SK-N-SH (cell line): ENCODE measurements at regions not wholly inside any gene's neighbourhood (a gene's known extent, or its start where the extent isn't known, plus 50 kb on each side); places are given as distances from the start of the nearest gene placed in this dataset.

Experiments
- CTCF ChIA-PET: fragments of 300-600, 350-600 bp; formaldehyde crosslinking; extraction: SDS; loops from one replicate; lab custom pipeline; 2021; lab: Yijun Ruan, JAX
- POLR2A ChIA-PET: fragments of 350-600 bp; sonication (Branson Sonifier 250); formaldehyde crosslinking; extraction: SDS; loops from one replicate; lab custom pipeline; 2020; ENCODE audit warnings: antibody characterized with exemption, inconsistent platforms; lab: Yijun Ruan, JAX
- DNase-seq: peaks from one replicate; pipeline ENCODE4 v3.0.0; 2012
- H2AFZ ChIP-seq: fragments of 200-600 bp; sonication (generic); 2 replicates; pipeline ENCODE4 v1.8.1; 2016; ENCODE audit warnings: antibody characterized with exemption, mild to moderate bottlenecking, low read depth
- H3F3A ChIP-seq: fragments of 200-600 bp; sonication (generic); replicated peaks from 2 replicates; pipeline ENCODE3; 2016; ENCODE audit warnings: antibody characterized with exemption, mild to moderate bottlenecking; ENCODE audit not compliant: insufficient read depth
- H3K27ac ChIP-seq, 2 experiments: fragments of 200-500 bp in 1 of 2; fragments of 200-600 bp in 1 of 2; sonication (Bioruptor generic) in 1 of 2; sonication (generic), shearing (Covaris generic) in 1 of 2; 2 replicates each; pipeline versions ENCODE4 v1.5.1 to v1.6.1; 2014 to 2016; ENCODE audit warnings: low read depth in 2 of 2, inconsistent platforms in 1 of 2, low read length in 1 of 2, mild to moderate bottlenecking in 1 of 2, mixed read lengths in 1 of 2
- H3K27me3 ChIP-seq: fragments of 200-600 bp; sonication (generic), shearing (Covaris generic); 2 replicates; pipeline ENCODE4 v1.6.1; 2016; ENCODE audit warnings: mixed run types; ENCODE audit not compliant: insufficient read depth
- H3K36me3 ChIP-seq, 2 experiments: fragments of 200-500 bp in 1 of 2; fragments of 200-600 bp in 1 of 2; sonication (Bioruptor generic) in 1 of 2; sonication (generic) in 1 of 2; replicated peaks in 1 of 2; 2 replicates each; pipeline versions ENCODE3 to v1.5.1; 2014 to 2016; ENCODE audit warnings: low read length in 1 of 2, mild to moderate bottlenecking in 1 of 2; ENCODE audit not compliant: insufficient read depth in 2 of 2, control insufficient read depth in 1 of 2
- H3K4me1 ChIP-seq, 2 experiments: fragments of 200-500 bp in 1 of 2; fragments of 200-600 bp in 1 of 2; sonication (Bioruptor generic) in 1 of 2; sonication (generic), shearing (Covaris generic) in 1 of 2; 2 replicates each; pipeline versions ENCODE4 v1.5.1 to v1.6.1; 2014 to 2016; ENCODE audit warnings: low read depth in 1 of 2, low read length in 1 of 2, mixed run types in 1 of 2; ENCODE audit not compliant: insufficient read depth in 2 of 2, control insufficient read depth in 1 of 2
- H3K4me2 ChIP-seq: fragments of 200-600 bp; sonication (generic), shearing (Covaris generic); 2 replicates; pipeline ENCODE4 v1.6.1; 2017; ENCODE audit warnings: mixed run types
- H3K4me3 ChIP-seq, 2 experiments: fragments of 200-500 bp in 1 of 2; fragments of 200-600 bp in 1 of 2; sonication (Bioruptor generic) in 1 of 2; sonication (generic), shearing (Covaris generic) in 1 of 2; 2 replicates each; pipeline versions ENCODE4 v1.5.1 to v1.8.1; 2014 to 2016; ENCODE audit warnings: low read depth in 2 of 2, inconsistent platforms in 1 of 2, low read length in 1 of 2, mild to moderate bottlenecking in 1 of 2, mixed read lengths in 1 of 2, moderate library complexity in 1 of 2
- H3K79me2 ChIP-seq: fragments of 200-600 bp; sonication (generic); 2 replicates; pipeline ENCODE4 v1.8.1; 2017; ENCODE audit warnings: mild to moderate bottlenecking; ENCODE audit not compliant: insufficient read depth
- H3K9ac ChIP-seq: fragments of 200-600 bp; sonication (generic); 2 replicates; pipeline ENCODE4 v1.6.1; 2017; ENCODE audit warnings: mixed run types
- H3K9me2 ChIP-seq: fragments of 200-600 bp; sonication (generic); 2 replicates; pipeline ENCODE4 v1.6.1; 2017; ENCODE audit warnings: mixed run types
- H3K9me3 ChIP-seq: fragments of 200-600 bp; sonication (generic); 2 replicates; pipeline ENCODE4 v1.6.1; 2017; ENCODE audit warnings: mixed run types, mild to moderate bottlenecking, moderate library complexity
- H4K20me1 ChIP-seq: fragments of 200-600 bp; sonication (generic); 2 replicates; pipeline ENCODE4 v1.6.1; 2017; ENCODE audit warnings: mild to moderate bottlenecking, mixed run types; ENCODE audit not compliant: insufficient read depth
- CHD2 ChIP-seq: fragments of 150-350 bp; IDR thresholded peaks from 2 replicates; pipeline ENCODE4 v1.6.1; 2018; ENCODE audit warnings: low read length; ENCODE audit not compliant: partially characterized antibody
- FOSL2 ChIP-seq: IDR thresholded peaks from 2 replicates; pipeline ENCODE4 v1.4.0; 2012; ENCODE audit warnings: low read depth, mild to moderate bottlenecking, moderate library complexity, borderline replicate concordance
- FOXJ3 ChIP-seq: sonication (generic); formaldehyde crosslinking; IDR thresholded peaks from 2 replicates; pipeline ENCODE4 v1.5.1; 2020; ENCODE audit warnings: mild to moderate bottlenecking, missing genetic modification reagents
- GABPA ChIP-seq: IDR thresholded peaks from 2 replicates; pipeline ENCODE4 v1.4.0; 2012; ENCODE audit warnings: low read depth, mild to moderate bottlenecking
- GATA2 ChIP-seq: sonication (generic); formaldehyde crosslinking; IDR thresholded peaks from 2 replicates; pipeline ENCODE4 v1.5.0; 2020; ENCODE audit warnings: mild to moderate bottlenecking, missing genetic modification reagents
- MEF2A ChIP-seq: IDR thresholded peaks from 2 replicates; pipeline ENCODE4 v1.4.0; 2012; ENCODE audit warnings: low read depth, borderline replicate concordance
- RAD21 ChIP-seq: IDR thresholded peaks from 2 replicates; pipeline ENCODE4 v1.6.1; 2012; ENCODE audit warnings: mild to moderate bottlenecking, low read length
- RCOR1 ChIP-seq: fragments of 150-350 bp; IDR thresholded peaks from 2 replicates; pipeline ENCODE4 v1.6.1; 2017; ENCODE audit warnings: antibody characterized with exemption, low read length
- RFX5 ChIP-seq: IDR thresholded peaks from 2 replicates; pipeline ENCODE4 v1.6.1; 2012; ENCODE audit warnings: mild to moderate bottlenecking, improper control_type of control experiment, low read length
- RXRA ChIP-seq: IDR thresholded peaks from 2 replicates; pipeline ENCODE4 v1.4.0; 2012; ENCODE audit warnings: low read depth, mild to moderate bottlenecking, borderline replicate concordance
- SIN3A ChIP-seq: IDR thresholded peaks from 2 replicates; pipeline ENCODE4 v1.6.1; 2012; ENCODE audit warnings: low read depth, mild to moderate bottlenecking, low read length, moderate library complexity, borderline replicate concordance
- SMC3 ChIP-seq: IDR thresholded peaks from 2 replicates; pipeline ENCODE4 v1.6.1; 2012; ENCODE audit warnings: low read depth, low read length, improper control_type of control experiment
- TCF12 ChIP-seq: IDR thresholded peaks from 2 replicates; pipeline ENCODE4 v1.4.0; 2012
- TEAD4 ChIP-seq: IDR thresholded peaks from 2 replicates; pipeline ENCODE4 v1.4.0; 2012; ENCODE audit warnings: mild to moderate bottlenecking, borderline replicate concordance; ENCODE audit not compliant: insufficient read depth
- WGBS: methylation state at CpG from one replicate; pipeline ENCODE4 v1.1.6; 2017; ENCODE audit warnings: low lambda C conversion rate; 5-methylcytosine and 5-hydroxymethylcytosine counted together
- TF ChIP-seq, protein P1 (sequence below): IDR thresholded peaks from 2 replicates; pipeline ENCODE4 v1.4.0; 2012; ENCODE audit warnings: low read depth, borderline replicate concordance

DNA sequence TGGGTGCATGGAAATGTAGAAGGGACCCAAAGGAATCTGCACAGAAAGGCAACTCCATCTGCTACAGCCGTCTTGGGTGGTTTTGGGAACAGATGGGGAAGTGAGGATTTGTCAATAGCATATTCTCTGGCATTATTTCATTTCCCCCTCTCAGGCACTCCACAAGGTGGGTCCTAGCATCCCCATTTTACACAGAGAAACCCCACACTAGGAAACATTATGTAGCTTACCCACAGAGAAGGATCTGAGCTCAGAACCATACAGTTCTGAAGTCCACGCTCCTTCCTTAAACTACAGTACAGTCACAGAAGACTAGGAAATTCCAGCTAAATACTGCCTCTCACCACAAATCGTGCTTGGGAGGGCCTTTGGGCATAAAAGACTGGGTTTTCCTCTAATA lies 61.2 kb upstream of the CTNNB1 start:
- H3K27me3 ChIP-seq, result no peaks in the 10 kb centered on the region
- no peaks in the 10 kb centered on the region for H3K9me3 ChIP-seq
- no peak for DNase-seq
- TF ChIP-seq SMC3 (no peak), RCOR1 (no peak), RAD21 (no peak), GATA2 (CRISPR knock-in tag) (no peak), FOXJ3 (CRISPR knock-in tag) (no peak)
- no peaks in the 10 kb centered on the region for H4K20me1 ChIP-seq
- POLR2A ChIA-PET, result no interaction called here
- no peak overlapping the region for H3K4me3 ChIP-seq
- WGBS, result 21% methylated on average over 3 of the region's 3 CpGs
- H3K27ac ChIP-seq, result no peak overlapping the region
- no peaks in the 10 kb centered on the region for H3K36me3 ChIP-seq
- H3K9ac ChIP-seq, result no peak overlapping the region
- no peaks in the 10 kb centered on the region for H3K4me1 ChIP-seq
- H3F3A ChIP-seq, result no peaks in the 10 kb centered on the region
- CTCF ChIA-PET, result interaction anchor here (0.6 to 1.1 kb wide), 2 partner anchors 40 to 44 kb away, joined by 3 read pairs; no protein-coding TSS in a partner anchor
- no peaks in the 10 kb centered on the region for H3K9me2 ChIP-seq
- H2AFZ ChIP-seq, result no peak overlapping the region
- H3K4me2 ChIP-seq, result no peak overlapping the region
- no peaks in the 10 kb centered on the region for H3K79me2 ChIP-seq

DNA sequence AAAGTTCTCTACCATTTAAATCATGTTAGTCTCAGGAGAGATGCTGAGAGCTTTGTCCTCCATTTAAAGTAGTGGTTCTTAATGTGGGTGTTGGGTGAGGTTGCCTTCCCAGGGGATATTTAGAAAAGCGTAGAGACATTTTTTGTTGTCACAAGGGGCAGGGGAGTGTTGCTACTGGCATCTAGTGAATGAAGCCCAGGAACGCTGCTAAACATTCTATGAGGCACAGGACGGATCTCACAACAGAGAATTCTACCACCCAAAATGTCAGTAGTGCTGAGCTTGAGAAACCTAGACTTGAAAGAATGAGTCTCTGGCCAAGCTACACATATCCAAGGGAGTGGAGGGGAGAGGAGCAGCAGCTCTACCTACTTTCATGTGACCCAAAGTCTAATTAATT lies 60.7 kb upstream of the CTNNB1 start:
- POLR2A ChIA-PET, result no interaction called here
- Histone ChIP-seq H2AFZ (no peak overlapping the region), H3K9ac (no peak overlapping the region), H3K36me3 (no peaks in the 10 kb centered on the region), H3K9me2 (no peaks in the 10 kb centered on the region), H3F3A (no peaks in the 10 kb centered on the region), H3K27ac (no peak overlapping the region), H3K79me2 (no peaks in the 10 kb centered on the region), H3K4me1 (no peaks in the 10 kb centered on the region)
- CTCF ChIA-PET, result interaction anchor here (0.6 kb wide), 1 partner anchor 45 kb away, joined by 3 read pairs; no protein-coding TSS in a partner anchor
- WGBS, result 19% methylated on average over 3 of the region's 3 CpGs
- TF ChIP-seq GABPA (no peak), TEAD4 (no peak), MEF2A (no peak), TCF12 (no peak), FOSL2 (no peak), GATA2 (CRISPR knock-in tag) (no peak), SIN3A (no peak), CHD2 (no peak)
- TF ChIP-seq, protein P1, sequence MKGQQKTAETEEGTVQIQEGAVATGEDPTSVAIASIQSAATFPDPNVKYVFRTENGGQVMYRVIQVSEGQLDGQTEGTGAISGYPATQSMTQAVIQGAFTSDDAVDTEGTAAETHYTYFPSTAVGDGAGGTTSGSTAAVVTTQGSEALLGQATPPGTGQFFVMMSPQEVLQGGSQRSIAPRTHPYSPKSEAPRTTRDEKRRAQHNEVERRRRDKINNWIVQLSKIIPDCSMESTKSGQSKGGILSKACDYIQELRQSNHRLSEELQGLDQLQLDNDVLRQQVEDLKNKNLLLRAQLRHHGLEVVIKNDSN, result no peak
- TF ChIP-seq, all 33 proteins: peak for 0
- H4K20me1 ChIP-seq, result no peaks in the 10 kb centered on the region
- H3K9me3 ChIP-seq, result no peaks in the 10 kb centered on the region
- no peaks in the 10 kb centered on the region for H3K27me3 ChIP-seq
- no peak for DNase-seq
- no peak overlapping the region for H3K4me3 ChIP-seq
- no peak overlapping the region for H3K4me2 ChIP-seq

- H3K9ac ChIP-seq, result no peak overlapping the region
- H3K4me3 ChIP-seq, result no peak overlapping the region
- no peaks in the 10 kb centered on the region for H3K9me3 ChIP-seq
- H3K4me1 ChIP-seq, result no peaks in the 10 kb centered on the region
- H4K20me1 ChIP-seq, result no peaks in the 10 kb centered on the region
- no peaks in the 10 kb centered on the region for H3K79me2 ChIP-seq
- no peaks in the 10 kb centered on the region for H3K27me3 ChIP-seq
- H3F3A ChIP-seq, result no peaks in the 10 kb centered on the region
- WGBS, result 46% methylated on average over 3 of the region's 3 CpGs
- ChIA-PET CTCF (interaction anchor here (0.8 kb wide), 2 partner anchors 24 to 59 kb away, joined by 3 read pairs; partner anchors contain the start of gene CTNNB1), POLR2A (no interaction called here)
- H2AFZ ChIP-seq, result no peak overlapping the region
- H3K9me2 ChIP-seq, result no peaks in the 10 kb centered on the region
- TF ChIP-seq CHD2, result no peak
- TF ChIP-seq RFX5, result no peak
- TF ChIP-seq RXRA, result no peak
- no peaks in the 10 kb centered on the region for H3K36me3 ChIP-seq
- DNase-seq, result no peak
- no peak overlapping the region for H3K4me2 ChIP-seq
- H3K27ac ChIP-seq, result no peak overlapping the region
Observed at GRCh38 chr3:41140242-41140641, 59.1 kb upstream of the CTNNB1 start.
